CD4-positive, alpha-beta T cell treated with Interleukin-10 for 1 hour (primary cell): ENCODE measurements at regions not wholly inside any gene's neighbourhood (a gene's known extent, or its start where the extent isn't known, plus 50 kb on each side); places are given as distances from the start of the nearest gene placed in this dataset.

Source experiments
- DNase-seq: peaks from one replicate; pipeline ENCODE4 v3.0.0-alpha.2; 2020

DNA sequence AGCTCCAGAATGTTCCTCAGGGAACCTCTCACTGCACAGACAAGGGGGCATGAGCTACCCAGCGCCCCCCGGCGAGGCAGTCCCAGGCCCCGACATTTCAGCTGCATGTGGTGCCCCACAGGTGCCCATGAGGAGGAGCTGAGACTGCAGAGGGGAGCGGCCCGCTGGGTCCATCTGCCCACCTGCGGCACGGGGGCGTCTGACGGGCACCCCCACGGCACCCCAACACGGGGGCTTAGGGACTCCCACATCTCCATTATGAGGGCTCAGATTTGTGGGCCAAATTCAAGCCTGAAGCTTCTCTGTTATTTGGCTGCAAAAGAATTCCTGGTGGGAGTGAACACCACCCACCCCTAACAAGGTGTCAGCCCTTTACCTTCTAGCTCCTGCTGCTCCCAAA, 258.4 kb downstream of the UACA start:
- DNase-seq, result no peak

DNA sequence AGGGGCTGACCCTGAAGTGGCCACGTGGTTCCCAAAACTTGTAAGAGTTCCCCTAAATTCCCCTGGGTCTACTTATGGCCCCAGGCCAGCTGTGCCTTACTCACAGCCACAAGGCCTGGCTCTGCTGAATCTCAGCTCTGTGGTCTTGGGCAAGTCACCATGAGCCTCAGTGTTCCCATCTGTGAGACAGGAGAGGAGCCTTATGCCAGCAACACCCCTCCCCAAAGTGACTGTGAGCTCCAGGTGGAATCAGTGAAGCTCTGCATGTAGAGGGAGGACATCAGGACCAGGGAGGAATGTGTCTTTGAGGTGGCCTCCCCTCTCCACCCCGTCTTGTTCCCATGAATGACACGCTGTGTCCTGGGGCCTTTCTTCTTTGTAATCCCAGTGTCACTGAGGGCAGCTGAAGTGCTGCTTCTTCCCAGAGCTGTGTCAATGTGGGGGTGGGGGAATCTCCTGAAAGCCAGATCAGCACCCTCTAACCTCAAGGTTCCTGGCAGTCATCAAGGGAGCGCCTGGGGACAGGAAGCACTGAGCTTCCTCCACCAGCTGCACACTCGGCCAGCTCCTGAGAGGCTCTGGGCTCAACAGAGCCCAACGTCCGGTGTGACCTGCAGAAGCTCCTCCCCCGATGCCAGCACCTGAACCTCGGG, 258.9 kb downstream of the UACA start:
- DNase-seq, result peak; percentile 43

DNA sequence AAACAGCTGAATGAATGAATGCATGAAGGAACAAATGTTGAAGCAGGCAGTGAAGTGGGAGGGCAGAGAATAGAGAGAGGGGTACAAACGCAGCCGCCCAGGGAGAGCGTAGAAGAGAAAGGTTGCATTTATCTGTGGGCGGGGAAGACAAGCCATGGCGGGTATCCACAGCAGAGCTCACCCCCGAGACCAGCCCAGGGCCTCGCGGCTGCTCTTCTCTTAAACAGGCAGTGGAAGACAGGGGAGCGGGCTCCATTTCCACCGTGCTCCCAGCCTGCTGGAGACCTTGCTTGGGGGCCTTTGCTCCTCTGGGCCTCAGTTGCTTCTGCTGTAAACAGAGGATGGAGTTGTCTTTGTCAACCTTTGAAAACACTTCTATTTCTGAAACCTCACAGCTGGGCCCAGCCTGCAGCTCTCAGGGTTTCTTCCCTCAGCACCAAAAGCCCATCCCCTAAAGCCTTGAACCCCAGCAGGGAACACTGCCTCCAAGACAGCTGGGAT, 259.5 kb downstream of the UACA start:
- DNase-seq, result no peak

DNA sequence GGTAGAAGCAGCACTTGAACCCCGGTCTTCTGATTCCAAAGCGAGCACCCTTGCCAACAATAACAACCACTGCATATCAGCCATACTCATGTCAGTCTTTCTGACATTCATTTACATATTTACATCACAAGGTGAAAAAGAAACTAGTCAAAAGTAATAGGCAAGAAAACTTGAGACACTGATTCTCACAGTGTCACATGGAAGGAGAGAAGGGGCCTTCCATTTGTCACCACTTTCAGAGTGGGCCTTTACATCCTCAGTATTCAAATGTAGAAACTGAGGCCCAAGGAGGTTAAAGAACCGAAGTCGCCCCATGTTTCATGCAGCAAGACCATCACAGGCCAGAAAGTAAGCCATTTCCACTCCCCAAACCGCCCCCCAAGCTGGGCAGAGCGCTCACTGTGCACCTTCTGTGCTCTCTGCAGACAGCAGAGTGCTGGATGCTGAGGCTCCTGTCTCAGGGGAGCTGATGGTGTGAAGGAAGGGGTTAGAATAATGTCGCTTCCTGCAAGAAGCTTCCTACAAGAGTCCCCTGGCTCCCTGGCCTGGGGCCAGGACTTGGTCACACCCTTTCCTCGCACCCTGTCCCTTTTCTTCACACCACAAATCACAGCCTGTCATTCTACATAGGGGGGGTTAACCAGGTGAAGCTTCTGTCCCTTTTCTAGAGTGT, 260.1 kb downstream of the UACA start:
- DNase-seq, result no peak

DNA sequence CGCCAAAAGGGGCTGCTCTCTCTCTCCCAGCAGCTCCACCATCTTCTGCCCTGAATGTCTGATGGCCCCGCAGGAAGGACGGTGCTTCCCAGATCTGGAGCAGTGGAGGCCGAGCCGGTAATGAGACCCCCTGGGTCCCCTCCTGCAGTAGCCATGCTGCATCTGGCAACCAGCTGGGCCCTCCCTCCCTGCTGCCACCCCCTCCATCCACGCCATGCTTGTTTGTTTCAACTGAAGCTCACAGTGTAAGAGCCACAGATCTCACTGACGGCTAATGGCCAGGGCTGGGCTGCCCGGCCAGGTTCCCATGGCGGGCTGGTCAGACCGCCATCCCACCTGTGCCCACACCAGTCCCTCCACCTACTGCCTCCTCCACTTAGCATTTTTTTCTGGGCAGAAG, 260.8 kb downstream of the UACA start:
- no peak for DNase-seq

DNA sequence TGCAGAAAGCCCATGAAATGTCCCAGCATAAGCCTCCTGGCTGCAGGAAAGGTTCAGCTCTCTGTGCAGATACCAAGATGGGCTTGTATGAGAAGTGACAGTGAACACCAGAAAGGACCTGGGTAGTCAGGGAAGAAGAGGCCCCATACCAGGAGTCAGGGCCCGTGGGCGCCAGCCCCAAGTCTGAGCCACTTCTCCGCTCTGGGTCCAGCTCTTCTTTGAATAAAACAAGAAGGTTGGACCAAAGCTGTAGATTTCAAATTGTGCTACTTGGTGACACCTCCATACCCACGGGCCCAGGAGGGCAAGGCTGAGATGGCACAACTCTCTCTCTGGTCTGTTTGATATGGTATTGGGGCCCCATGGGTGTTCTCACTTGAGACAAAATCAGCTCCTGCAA, 261.5 kb downstream of the UACA start:
- no peak for DNase-seq

DNA sequence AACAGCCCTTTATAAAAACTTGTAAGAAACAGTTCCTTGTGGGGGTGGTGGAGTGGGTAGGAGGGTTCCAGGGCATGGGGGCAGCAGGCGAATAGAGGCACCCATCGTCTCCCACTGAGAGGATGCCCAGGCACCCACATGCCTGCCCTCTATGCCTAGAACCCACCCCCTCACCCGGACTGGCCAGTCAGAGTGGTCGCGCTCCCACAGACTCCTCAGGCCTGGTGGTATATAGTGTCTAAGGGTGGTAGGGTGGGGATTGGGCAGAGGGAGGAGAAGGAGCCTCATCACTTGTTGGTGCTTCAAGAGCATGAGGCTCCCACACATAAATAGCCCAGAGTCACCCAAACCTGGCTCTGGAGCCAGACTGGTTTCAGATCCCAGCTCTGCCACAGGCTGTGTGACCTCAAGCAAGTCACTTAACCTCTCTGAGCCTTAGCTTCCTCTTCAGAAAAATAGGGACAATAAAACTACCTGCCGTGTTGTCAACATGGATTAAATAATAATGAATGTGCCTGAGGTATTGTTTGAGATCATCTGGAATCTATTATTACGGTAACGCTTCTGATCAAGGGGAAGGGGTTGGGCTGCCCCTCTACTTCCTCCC, 262.1 kb downstream of the UACA start:
- no peak for DNase-seq

DNA sequence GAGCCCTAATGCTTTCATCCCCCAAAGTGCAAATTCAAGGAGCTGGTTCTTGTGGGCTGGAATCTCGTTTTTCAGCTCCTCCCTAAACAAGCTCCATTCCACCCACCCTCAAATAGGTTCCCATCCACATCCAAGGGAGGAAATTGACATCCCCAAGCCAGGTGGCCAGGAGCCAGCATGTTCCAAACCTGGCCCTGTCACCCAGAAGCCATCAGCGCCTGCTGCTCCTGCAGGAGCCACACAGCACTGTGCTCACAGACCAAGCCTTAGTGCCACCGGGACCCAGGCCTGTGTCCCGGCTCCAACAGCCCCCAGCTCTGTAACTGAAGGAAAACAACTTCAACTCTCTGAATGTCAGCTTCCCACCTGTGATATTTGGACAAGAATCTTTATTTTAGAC, 263.6 kb downstream of the UACA start:
- DNase-seq, result no peak

DNA sequence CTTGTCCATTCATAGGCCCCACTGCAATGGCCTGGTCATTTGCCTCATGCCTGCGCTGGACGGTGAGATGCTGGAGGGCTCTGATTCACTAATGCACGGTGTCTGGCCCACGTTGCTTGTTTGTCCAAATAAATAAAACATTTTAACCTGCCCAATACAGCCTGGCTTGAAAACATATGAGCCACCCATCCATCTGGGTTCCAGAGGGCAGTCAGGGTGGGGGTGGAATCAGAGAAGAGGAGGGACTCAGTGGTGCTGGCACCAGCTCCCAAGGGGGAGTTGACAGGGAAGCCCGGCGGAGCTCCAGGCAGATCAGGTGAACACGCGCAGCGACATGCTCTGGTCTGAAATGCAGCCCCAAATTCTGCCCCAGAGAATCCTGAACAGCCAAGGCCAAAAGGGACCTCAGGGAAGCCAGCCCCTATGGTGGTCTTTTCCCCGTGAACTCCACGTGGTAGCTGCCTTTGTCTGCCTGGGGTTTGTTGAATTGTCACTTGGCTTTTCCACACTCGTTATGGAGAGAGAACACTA, 265.2 kb downstream of the UACA start:
- DNase-seq, result no peak

DNA sequence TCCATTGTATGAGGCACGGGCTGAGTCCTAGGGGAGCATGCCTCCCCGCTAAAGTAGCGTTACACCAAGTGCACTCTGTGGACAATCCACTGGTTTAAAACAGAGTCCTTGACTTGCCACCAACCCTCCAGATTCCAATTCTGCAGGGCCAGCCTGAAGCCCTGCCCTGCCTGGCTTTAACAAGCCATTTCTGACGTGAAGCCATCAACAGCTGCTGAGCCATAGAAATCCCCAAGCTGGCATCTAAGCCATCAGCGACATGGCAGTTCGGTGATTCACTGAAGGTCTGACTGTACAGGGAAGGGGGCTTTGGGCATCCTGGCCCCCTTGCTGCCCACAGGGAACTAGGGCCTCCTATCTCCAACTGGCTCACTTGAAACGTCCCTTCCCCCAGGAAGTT, 265.7 kb downstream of the UACA start:
- DNase-seq, result no peak

DNA sequence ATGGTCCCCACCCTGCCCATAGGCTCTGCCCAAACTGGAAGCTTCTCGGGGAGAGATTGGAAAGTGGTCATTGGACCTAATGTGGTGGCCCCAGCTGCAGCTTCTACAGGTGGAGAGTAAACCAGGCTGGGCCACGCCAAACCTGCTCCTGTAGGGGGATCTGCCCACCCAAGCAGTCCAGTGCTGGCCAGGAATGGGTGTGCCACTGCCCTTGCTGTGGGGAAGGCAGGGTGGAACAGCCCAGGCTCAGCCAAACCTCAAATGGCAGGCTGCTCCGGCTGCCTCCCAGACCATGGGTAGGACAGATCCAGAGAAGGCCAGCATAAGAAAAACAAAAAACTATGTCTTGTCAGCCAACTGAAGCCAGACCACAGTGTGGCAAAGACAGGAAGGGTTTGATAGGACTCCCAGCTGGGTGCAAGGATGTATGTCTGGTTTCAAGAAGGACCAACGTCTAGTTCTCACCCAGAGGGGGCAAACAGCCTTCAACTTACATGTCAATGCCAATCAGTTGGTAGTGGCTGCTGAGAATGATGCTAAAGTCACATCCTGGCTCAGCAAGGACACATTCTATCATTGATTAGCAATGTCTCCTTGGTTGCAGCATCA, 267.3 kb downstream of the UACA start:
- DNase-seq, result no peak

DNA sequence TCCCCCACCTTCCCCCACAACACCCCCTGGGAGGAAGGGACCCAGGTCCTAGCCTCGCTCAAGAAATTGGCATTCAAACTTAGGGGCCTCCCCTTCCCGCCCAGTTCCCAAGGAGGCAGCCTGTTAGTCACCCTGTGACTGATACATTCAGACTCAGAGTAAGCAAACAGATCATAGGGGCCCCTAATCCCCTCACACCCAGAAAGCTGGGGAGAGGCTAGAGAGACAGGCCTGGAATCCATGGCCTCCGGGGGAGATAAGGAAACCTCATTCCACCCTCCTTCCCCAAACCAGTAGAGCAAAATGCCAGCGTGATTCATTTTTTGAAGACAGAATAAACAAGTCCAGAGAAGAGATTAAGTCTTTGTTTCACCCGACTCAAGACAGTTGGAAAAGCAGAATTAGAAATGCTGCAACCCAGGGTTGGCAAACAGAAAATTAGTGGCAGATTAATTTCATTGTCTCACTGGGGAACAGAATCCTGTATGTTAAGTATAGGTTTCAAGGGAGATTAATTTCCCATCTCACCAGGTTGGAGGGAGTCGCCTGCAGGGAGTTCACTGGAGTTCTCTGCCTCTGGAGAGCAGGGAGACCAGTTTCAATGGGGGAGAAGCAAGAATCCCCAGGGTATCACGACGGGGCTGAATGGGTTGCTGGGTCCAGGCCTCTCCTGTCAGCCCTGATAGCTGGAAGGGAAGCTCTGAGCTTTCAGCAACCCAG, 268.3 kb downstream of the UACA start:
- no peak for DNase-seq

DNA sequence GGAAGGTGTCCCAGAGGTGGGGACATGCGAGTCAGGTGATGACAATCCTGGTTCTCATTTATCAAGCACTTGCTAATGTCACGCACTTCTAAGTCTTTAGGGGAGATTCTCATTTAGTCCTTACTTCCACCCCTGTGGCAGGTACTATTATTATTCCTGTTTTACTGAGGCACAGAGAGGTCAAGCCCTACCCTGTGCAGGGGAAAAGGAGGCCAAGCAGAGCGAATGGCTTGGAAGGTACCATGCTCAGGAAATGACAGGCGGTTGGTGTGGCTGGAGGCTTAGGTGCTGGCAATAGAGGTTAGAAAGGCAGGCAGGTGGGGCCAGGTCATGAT, 268.9 kb downstream of the UACA start:
- DNase-seq, result no peak

DNA sequence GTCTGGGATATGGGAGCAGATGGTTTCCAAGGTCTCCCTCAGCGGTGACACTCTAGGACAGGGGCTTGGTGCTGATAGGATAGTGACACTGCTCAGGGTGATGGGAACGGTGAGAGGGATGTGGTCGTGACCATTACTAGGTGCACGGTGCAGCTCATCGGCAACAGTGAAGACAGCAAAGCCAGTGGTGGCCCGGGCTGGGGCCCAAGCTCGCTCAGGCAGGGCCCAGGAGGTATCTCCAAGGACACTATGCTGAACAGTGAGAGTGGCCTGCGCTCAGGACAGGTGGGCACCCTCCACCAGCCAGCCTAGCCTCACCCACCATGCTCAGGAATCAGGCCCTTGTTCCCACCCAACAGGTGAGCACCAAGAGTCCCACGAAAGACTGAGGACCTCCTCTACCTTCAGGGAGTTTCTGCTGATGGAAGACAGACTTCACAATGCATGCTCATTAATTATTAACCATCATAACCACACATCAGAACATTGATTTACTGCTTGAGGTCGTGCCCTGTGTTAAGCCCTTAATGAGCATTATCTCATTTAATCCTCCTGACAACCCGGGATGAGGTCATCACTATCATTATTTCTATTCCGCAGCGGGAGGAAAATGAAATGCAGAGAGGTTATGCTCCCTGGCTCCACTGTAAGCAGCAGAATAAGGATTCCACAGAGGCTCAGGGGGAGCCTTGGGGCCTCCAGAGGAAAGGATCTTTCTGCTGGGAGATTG, 269.4 kb downstream of the UACA start:
- DNase-seq, result no peak

DNA sequence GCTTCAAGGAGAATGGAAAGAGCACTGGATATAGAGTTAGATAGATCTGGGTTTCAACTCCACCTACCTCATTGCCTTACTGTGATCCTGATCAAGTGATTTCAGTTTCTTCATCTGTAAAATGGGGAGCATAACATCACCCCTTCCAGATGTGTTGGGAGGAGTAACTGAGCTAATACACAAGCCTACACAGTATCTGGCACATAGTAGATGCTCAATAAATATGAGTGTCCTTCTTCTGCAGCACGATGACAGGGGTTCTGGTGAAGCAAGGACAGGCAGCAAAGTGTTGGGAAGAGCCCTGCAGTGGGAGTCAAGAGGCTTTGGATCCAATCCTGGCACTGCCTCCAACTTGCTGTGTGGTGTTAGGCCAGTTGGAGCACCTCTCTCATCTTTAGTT, 270.0 kb downstream of the UACA start:
- no peak for DNase-seq

DNA sequence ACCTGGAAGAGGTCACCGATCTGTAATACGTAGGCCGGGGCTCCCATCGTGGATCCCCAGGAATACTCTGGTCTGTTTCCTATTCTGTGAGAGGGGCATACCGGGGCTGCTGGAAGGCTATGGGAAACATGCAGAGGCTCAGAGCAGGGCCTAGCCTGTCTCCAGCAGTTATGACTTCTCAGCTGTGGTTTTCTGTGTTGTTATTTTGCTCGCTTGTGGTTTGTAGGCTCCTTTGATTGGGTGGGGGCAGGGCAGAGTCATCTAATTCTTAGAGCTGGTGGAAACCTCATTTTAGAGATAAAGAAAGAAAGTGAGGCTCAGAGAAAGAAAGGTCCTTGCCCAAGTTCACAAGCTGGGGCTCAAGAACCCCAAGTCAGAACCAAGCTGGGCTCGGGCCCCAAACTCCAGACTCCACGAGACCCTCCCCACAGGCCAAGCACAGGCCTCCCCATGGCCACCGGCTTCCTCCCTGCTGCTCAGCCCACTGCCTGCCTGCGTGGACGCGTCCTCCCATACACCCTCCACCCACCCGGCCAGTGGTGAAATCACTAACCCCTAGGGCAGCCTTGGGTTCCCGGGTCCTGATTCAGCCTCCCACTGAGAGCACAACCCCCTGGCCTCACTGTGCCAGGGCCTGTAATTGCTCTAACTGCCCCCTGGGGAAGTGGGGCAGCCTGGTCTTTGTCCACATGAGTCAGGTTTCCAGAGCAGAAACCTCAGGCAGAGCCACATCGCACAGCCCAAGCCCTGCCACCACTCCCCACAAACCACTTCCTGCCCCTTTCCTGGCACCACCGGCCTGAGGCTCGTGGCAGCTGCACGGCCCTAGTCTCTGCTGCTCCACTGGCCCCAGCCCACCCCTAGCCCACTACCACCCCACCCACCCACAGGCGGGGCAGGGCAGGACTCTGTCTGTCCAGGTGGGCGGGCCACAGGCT, 270.8 kb downstream of the UACA start:
- peak; percentile 86 for DNase-seq

DNA sequence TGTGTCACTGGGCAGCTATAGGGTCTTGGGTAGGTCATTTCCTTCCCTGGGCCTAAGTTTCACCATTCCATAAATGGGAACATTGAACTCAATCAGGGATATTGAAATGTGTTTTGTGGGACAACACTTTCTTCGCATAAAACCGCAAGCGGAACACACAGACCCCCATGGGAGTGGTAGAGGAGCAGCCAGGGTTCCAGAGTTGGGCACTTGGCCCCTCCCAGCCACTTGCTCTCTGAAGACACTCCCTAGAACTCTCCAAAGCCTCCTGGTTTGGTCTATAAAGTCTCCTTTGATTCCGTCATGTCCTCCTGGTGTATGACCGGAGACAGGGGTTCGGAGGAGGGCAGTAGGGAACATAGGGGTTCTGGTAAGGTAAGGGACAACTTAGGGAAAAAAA, 271.7 kb downstream of the UACA start:
- no peak for DNase-seq

DNA sequence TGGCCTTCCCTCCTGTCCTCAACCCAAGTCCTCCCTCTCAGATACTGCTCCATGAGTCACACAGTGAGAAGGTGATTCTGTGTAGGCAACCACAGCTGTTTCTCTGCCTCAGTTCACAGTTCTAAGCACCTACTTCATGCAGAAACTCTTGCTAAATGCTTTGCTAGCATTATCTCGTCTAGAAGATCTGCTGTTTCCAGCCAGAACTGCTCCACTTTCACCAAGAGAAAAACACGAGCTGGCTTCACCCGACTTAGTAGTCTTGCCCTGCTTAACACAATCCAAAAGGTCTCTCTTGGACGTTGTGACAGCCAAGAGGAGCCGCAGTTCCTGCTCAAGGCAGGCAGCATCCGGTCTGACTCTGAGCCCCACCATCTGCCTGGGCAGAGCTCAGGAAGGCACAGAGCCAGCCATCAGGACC, 272.1 kb downstream of the UACA start:
- no peak for DNase-seq

DNA sequence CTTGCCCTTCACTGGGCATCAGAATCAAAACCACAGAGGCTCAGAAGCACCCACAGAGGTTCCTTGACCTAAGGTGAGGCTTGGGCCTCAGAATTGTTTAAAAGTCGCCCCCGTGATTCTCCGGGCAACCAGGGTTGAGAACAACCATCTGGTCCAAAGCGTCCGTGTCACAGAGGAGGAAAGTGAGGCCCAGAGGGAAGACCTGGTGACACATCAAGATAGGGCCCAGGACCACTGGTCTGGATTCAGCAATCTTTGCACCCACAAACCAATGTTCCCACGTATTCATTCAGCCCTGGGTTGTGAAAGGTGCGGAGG, 272.6 kb downstream of the UACA start:
- DNase-seq, result no peak

DNA sequence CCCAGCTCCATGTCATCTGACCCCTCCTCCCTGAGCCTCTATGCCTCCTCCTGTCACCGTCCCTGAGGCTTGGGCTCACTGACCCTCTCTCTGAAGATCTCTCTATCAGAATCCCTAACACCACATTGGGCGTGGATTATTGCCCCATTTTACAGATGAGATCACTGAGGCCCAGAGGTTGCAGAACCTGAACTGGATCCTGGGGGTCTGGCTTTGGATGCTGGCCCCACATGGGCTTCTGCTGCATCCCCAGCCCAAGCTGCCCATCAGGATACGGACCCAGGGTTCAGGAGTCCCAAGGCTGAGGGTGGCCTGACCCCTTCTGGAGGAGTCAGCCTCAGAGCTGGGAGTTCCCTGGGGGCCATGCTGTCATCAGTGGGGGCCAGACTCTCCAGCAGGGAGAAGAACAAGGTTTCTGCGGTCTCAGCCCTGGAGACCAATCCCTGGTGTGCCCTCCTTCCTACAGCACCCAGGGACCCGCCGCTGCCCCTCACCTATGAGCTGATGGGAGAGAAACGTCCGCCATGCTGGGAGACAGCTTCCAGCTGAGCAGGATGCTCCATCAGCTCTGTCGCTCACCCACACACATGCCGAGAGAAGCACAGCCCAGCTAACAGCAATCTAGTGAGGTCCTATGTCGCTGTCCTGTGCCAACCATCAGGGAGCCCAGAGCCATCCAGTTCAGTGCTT, 273.1 kb downstream of the UACA start:
- DNase-seq, result no peak
